Right lobe of liver (tissue), 6 donors: ENCODE measurements at regions not wholly inside any gene's neighbourhood (a gene's known extent, or its start where the extent isn't known, plus 50 kb on each side); places are given as distances from the start of the nearest gene placed in this dataset.
"Not testable (repeated sequence)": the region's sequence is repeated elsewhere in the genome, so short reads cannot be mapped to it uniquely, and the experiment has no call there.

Experiments used
- ATAC-seq, 4 donors: fragments of 200-7000 bp; cut with Tn5 transposase; one replicate each; pipeline ENCODE4 v1.9.1; 2020; ENCODE audit warnings: mild to moderate bottlenecking in 4 of 4, moderate library complexity in 4 of 4
- DNase-seq, 3 donors: peaks; one replicate each; pipeline ENCODE4 v3.0.0-alpha.2; 2020
- H3K27ac ChIP-seq, 3 donors: fragments of 200-600 bp; one replicate each; pipeline ENCODE4 v1.8.0; 2022
- H3K27me3 ChIP-seq, 2 donors: fragments of 200-600 bp; one replicate each; pipeline ENCODE4 v1.8.0; 2022
- H3K36me3 ChIP-seq, 4 donors: fragments of 200-600 bp; sonication (generic) in 1 of 4; one replicate each; pipeline versions ENCODE4 v1.5.1 to v1.8.0; 2017 to 2022; ENCODE audit warnings: control low read depth in 1 of 4
- H3K4me1 ChIP-seq, 4 donors: fragments of 200-600 bp; sonication (generic) in 1 of 4; one replicate each; pipeline versions ENCODE4 v1.5.1 to v1.8.0; 2017 to 2022; ENCODE audit warnings: control low read depth in 1 of 4
- H3K4me3 ChIP-seq, 3 donors: fragments of 200-600 bp; one replicate each; pipeline ENCODE4 v1.8.0; 2022
- H3K9me3 ChIP-seq, 4 donors: fragments of 200-600 bp; sonication (generic) in 1 of 4; one replicate each; pipeline versions ENCODE4 v1.5.1 to v1.8.0; 2017 to 2022; ENCODE audit warnings: control low read depth in 1 of 4
- POLR2A ChIP-seq: fragments of 450-650 bp; IDR thresholded peaks from one replicate; pipeline ENCODE4 v1.6.1; 2017; ENCODE audit warnings: antibody characterized with exemption, mild to moderate bottlenecking
- WGBS: methylation state at CpG from one replicate; pipeline ENCODE4 v1.1.6; 2018; ENCODE audit warnings: low coverage, low lambda C conversion rate; ENCODE audit not compliant: insufficient coverage; ENCODE audit errors: missing lambda C conversion rate; 5-methylcytosine and 5-hydroxymethylcytosine counted together
- intact Hi-C, 2 donors: fragments of 100-400 bp; cut with DNase I; formaldehyde crosslinking; loops; one replicate each; pipeline versions ENCODE4 v1.11.2 to v1.14.1; 2022
- TF ChIP-seq, protein P1 (sequence below), 4 donors: fragments of 200-600 bp in 3 of 4; fragments of 450-650 bp in 1 of 4; IDR thresholded peaks; one replicate each; pipeline versions ENCODE4 v1.5.1 to v1.8.0; 2016 to 2022; ENCODE audit warnings: antibody characterized with exemption in 4 of 4, mild to moderate bottlenecking in 2 of 4
- donor health status: DM: no; HTN: yes; CAD: no.
- donor health status: DM: no; HTN: no; CAD: no.
- donor health status: DM: no; HTN: no; CAD: no.
- donor health status: DM: no; HTN: yes; CAD: no.
- donor health status: DM: no; HTN: yes; CAD: no.

GRCh38 chr7:149625340-149625946 is 127.8 kb upstream of the ZNF746 start:
- DNase-seq (peak in 1 of 3 donors; percentile 43), ATAC-seq (peak; percentile 18 to 42 (median 35))
- WGBS, result 28% methylated on average over 9 of the region's 17 CpGs
- Histone ChIP-seq H3K9me3 (no peaks in the 10 kb centered on the region), H3K27ac (peak overlapping the region in 2 of 3 donors; percentile 76 to 80), H3K4me3 (peak overlapping the region; percentile 90 to 98 (median 92)), H3K27me3 (no peaks in the 10 kb centered on the region), H3K4me1 (peaks cover 0 to 9% (median 3%) of the 10 kb centered on the region in 4 donors), H3K36me3 (peaks cover 0 to 7% (median 3%) of the 10 kb centered on the region in 4 donors)
- no peak for TF ChIP-seq POLR2A
- TF ChIP-seq, protein P1, sequence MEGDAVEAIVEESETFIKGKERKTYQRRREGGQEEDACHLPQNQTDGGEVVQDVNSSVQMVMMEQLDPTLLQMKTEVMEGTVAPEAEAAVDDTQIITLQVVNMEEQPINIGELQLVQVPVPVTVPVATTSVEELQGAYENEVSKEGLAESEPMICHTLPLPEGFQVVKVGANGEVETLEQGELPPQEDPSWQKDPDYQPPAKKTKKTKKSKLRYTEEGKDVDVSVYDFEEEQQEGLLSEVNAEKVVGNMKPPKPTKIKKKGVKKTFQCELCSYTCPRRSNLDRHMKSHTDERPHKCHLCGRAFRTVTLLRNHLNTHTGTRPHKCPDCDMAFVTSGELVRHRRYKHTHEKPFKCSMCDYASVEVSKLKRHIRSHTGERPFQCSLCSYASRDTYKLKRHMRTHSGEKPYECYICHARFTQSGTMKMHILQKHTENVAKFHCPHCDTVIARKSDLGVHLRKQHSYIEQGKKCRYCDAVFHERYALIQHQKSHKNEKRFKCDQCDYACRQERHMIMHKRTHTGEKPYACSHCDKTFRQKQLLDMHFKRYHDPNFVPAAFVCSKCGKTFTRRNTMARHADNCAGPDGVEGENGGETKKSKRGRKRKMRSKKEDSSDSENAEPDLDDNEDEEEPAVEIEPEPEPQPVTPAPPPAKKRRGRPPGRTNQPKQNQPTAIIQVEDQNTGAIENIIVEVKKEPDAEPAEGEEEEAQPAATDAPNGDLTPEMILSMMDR (IDR thresholded peaks at IDR 0.05), result peak in 3 of 4 donors; percentile 50 to 59 (median 54)
- intact Hi-C loops, result no loop called here

DNA sequence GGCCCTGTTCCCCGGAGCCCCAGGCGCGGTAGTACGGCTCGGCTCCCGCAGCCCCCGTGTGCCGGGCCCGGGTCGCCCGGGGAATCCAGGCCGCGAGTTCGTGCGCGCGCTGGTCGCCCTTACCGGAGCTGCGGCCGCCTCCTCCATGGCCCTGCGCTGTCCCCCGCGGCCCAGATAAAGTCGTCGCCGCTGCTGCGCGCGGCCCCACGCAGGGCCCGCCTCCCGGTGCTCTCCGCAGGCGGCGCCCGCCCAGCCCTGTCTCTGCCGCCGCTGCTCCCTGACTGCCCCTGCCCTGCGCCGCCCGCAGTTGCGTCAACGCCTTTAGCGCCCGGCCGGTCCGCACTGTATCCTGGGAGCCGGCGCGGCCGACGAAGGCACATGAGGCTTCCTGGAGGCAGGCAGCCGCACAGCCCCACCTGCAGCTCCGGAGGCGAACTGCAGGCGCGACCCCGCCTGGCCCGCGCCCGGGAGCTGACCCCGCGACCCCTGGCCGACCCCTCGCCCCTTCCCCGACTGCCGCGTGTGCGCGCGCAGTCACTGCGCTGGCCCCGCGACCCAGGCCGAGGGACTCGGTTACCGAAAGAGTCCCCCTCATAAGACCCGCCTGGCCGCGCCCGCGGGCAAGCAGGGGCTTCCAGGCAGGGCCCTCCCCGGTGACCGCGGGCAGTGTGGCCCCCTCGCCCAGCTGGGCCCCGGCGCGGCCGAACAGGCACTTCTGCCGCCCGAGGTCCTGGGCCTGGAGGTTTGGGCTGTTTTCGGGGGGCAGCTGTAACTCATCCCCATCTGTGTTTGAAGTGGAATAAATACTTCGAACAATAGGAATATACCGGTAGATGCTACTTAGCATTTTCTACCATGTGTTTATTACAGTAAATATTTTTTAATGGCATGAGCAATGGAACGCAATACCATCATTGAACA is 127.1 kb upstream of the ZNF746 start:
- WGBS, result 5% methylated on average over 22 of the region's 97 CpGs
- Histone ChIP-seq H3K36me3 (peaks cover 0 to 14% (median 7%) of the 10 kb centered on the region in 4 donors), H3K9me3 (no peaks in the 10 kb centered on the region), H3K4me1 (peaks cover 0 to 9% (median 3%) of the 10 kb centered on the region in 4 donors), H3K4me3 (peak overlapping the region; percentile 90 to 98 (median 92)), H3K27me3 (no peaks in the 10 kb centered on the region), H3K27ac (peak overlapping the region; percentile 76 to 83 (median 80))
- ATAC-seq (peak; percentile 97 to 98 (median 98)), DNase-seq (peak; percentile 94 to 97 (median 95))
- TF ChIP-seq, protein P1 (IDR thresholded peaks at IDR 0.05), result peak in 3 of 4 donors; percentile 97 to 100 (median 100)
- peak; percentile 92 for TF ChIP-seq POLR2A
- intact Hi-C loops, result no loop called here

DNA sequence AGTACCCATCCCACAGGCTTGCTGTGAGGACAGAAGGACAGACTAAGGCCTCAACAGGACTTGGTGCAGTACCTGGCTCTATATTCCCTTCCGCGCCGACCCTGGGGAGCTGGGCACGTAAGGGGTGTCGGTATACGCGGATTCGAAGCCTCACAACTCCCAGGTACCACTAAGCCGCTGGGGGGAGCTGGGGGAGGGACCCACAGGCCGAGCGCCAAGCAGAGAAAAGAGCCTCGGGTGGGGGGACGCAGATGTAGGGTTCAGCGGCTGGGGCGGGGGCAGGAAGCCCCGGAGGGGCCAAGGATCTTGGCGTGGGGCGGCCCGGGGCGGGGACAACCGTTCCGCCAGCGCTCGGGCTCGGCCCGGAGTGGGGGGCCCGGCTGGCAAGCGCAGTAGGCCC is 126.4 kb upstream of the ZNF746 start:
- peak in 1 of 3 donors; percentile 42 for DNase-seq
- TF ChIP-seq, protein P1 (IDR thresholded peaks at IDR 0.05), result no peak
- TF ChIP-seq POLR2A, result no peak
- H3K27me3 ChIP-seq, result no peaks in the 10 kb centered on the region
- peak overlapping the region; percentile 90 to 98 (median 92) for H3K4me3 ChIP-seq
- peaks cover 0 to 9% (median 3%) of the 10 kb centered on the region in 4 donors for H3K4me1 ChIP-seq
- peak overlapping the region; percentile 76 to 83 (median 80) for H3K27ac ChIP-seq
- no peaks in the 10 kb centered on the region for H3K9me3 ChIP-seq
- ATAC-seq, result peak; percentile 4 to 15 (median 10)
- intact Hi-C loops, result no loop called here
- H3K36me3 ChIP-seq, result peaks cover 0 to 21% (median 9%) of the 10 kb centered on the region in 4 donors
- 0% methylated on average over 5 of the region's 28 CpGs for WGBS

- H3K4me3 ChIP-seq, result peak overlapping the region; percentile 90 to 98 (median 92)
- intact Hi-C loops, H3K9me3 ChIP-seq, ATAC-seq, H3K27me3 ChIP-seq, H3K4me1 ChIP-seq: not testable (repeated sequence)
- DNase-seq, result peak in 2 of 3 donors; percentile 38 to 59
- H3K27ac ChIP-seq, result peak overlapping the region in 2 of 3 donors; percentile 80 to 83
- peaks cover 0 to 27% (median 12%) of the 10 kb centered on the region in 4 donors for H3K36me3 ChIP-seq
- 19% methylated on average over 16 of the region's 19 CpGs for WGBS
Measured at GRCh38 chr7:149623262-149623997, 125.8 kb upstream of the ZNF746 start.
